Neuronal stem cell (in vitro differentiated cells): ENCODE measurements at regions not wholly inside any gene's neighbourhood (a gene's known extent, or its start where the extent isn't known, plus 50 kb on each side); places are given as distances from the start of the nearest gene placed in this dataset.

Experiments used
- DNase-seq: peaks from one replicate; pipeline ENCODE4 v3.0.0-alpha.2; 2013; ENCODE audit warnings: low spot score
- H2AFZ ChIP-seq: one replicate; pipeline ENCODE4 v1.6.1; 2013; ENCODE audit warnings: mild to moderate bottlenecking, low read length, inconsistent platforms
- H2AK5ac ChIP-seq: 2 replicates; pipeline ENCODE4 v1.6.1; 2013; ENCODE audit warnings: low read depth, mild to moderate bottlenecking, inconsistent platforms, low read length, moderate library complexity, mixed read lengths
- H2BK120ac ChIP-seq: 2 replicates; pipeline ENCODE4 v1.6.1; 2013; ENCODE audit warnings: low read depth, mild to moderate bottlenecking, inconsistent platforms, low read length, moderate library complexity, mixed read lengths
- H2BK12ac ChIP-seq: one replicate; pipeline ENCODE4 v1.6.1; 2013; ENCODE audit warnings: low read length, inconsistent platforms
- H2BK15ac ChIP-seq: 2 replicates; pipeline ENCODE4 v1.6.1; 2013; ENCODE audit warnings: mild to moderate bottlenecking, low read length, inconsistent platforms, mixed read lengths
- H2BK5ac ChIP-seq: one replicate; pipeline ENCODE4 v1.6.1; 2013; ENCODE audit warnings: inconsistent platforms, mild to moderate bottlenecking, low read length, moderate library complexity
- H3K14ac ChIP-seq: one replicate; pipeline ENCODE4 v1.6.1; 2013; ENCODE audit warnings: low read length, inconsistent platforms
- H3K18ac ChIP-seq: 2 replicates; pipeline ENCODE4 v1.6.1; 2013; ENCODE audit warnings: low read length, inconsistent platforms
- H3K23ac ChIP-seq: 2 replicates; pipeline ENCODE4 v1.6.1; 2013; ENCODE audit warnings: low read depth, mild to moderate bottlenecking, mixed read lengths, low read length, inconsistent platforms; ENCODE audit not compliant: poor library complexity
- H3K27ac ChIP-seq: replicated peaks from 3 replicates; pipeline ENCODE4 v1.5.1; 2013; ENCODE audit warnings: low read length, inconsistent platforms
- H3K27me3 ChIP-seq, 3 experiments: 2 replicates each; pipeline ENCODE4 v1.6.1; 2013; ENCODE audit warnings: low read length in 3 of 3, mild to moderate bottlenecking in 2 of 3, inconsistent platforms in 1 of 3, low read depth in 1 of 3, mixed read lengths in 1 of 3, moderate library complexity in 1 of 3; ENCODE audit not compliant: control insufficient read depth in 3 of 3, insufficient read depth in 3 of 3
- H3K36me3 ChIP-seq, 2 donors: replicated peaks in 1 of 2; 2 replicates each; pipeline ENCODE4 v1.6.1; 2013; ENCODE audit warnings: low read length in 2 of 2; ENCODE audit not compliant: control insufficient read depth in 2 of 2, insufficient read depth in 2 of 2
- H3K4ac ChIP-seq: 2 replicates; pipeline ENCODE4 v1.6.1; 2013; ENCODE audit warnings: inconsistent platforms, mild to moderate bottlenecking, low read length, moderate library complexity
- H3K4me1 ChIP-seq, 2 donors: 1 replicate in 1 of 2; 2 replicates in 1 of 2; pipeline ENCODE4 v1.6.1; 2013; ENCODE audit warnings: low read length in 2 of 2, low read depth in 1 of 2; ENCODE audit not compliant: control insufficient read depth in 2 of 2, insufficient read depth in 1 of 2
- H3K4me2 ChIP-seq: one replicate; pipeline ENCODE4 v1.6.1; 2013; ENCODE audit warnings: mild to moderate bottlenecking, low read length, inconsistent platforms; ENCODE audit not compliant: insufficient read depth, poor library complexity, severe bottlenecking
- H3K4me3 ChIP-seq, 2 donors: 2 replicates each; pipeline ENCODE4 v1.5.1; 2013; ENCODE audit warnings: low read length in 2 of 2, mild to moderate bottlenecking in 2 of 2, inconsistent platforms in 1 of 2, moderate library complexity in 1 of 2
- H3K79me1 ChIP-seq: one replicate; pipeline ENCODE4 v1.6.1; 2013; ENCODE audit warnings: low read depth, mild to moderate bottlenecking, inconsistent platforms, low read length, moderate library complexity
- H3K9ac ChIP-seq: one replicate; pipeline ENCODE4 v1.6.1; 2013; ENCODE audit warnings: mild to moderate bottlenecking, low read depth, low read length, inconsistent platforms; ENCODE audit not compliant: poor library complexity
- H3K9me3 ChIP-seq, 2 donors: replicated peaks in 1 of 2; 2 replicates each; pipeline versions ENCODE3 to v1.6.1; 2013; ENCODE audit warnings: low read length in 2 of 2, mild to moderate bottlenecking in 2 of 2, inconsistent platforms in 1 of 2, low read depth in 1 of 2, mixed read lengths in 1 of 2, moderate library complexity in 1 of 2; ENCODE audit not compliant: control insufficient read depth in 2 of 2, insufficient read depth in 1 of 2
- H4K8ac ChIP-seq: one replicate; pipeline ENCODE4 v1.6.1; 2013; ENCODE audit warnings: low read depth, mild to moderate bottlenecking, inconsistent platforms, low read length, moderate library complexity
- H4K91ac ChIP-seq: one replicate; pipeline ENCODE4 v1.6.1; 2013; ENCODE audit warnings: low read length, low read depth, mild to moderate bottlenecking, inconsistent platforms; ENCODE audit not compliant: poor library complexity
- WGBS, 2 donors: extraction: QIAGEN DNeasy Blood & Tissue Kit; methylation state at CpG; one replicate each; pipeline ENCODE4 v1.1.7; 2013; ENCODE audit warnings: missing lambda C conversion rate in 2 of 2, mixed read lengths in 1 of 2; ENCODE audit not compliant: insufficient read length in 2 of 2, insufficient replicate concordance in 1 of 2; ENCODE audit errors: extremely low coverage in 2 of 2; 5-methylcytosine and 5-hydroxymethylcytosine counted together

- H2BK15ac ChIP-seq = no peak overlapping the region
- no peak overlapping the region for H3K4me3 ChIP-seq
- no peaks in the 10 kb centered on the region for H3K36me3 ChIP-seq
- H2BK120ac ChIP-seq = no peak overlapping the region
- H2BK5ac ChIP-seq = no peak overlapping the region
- H3K4ac ChIP-seq = no peak overlapping the region
- no peak overlapping the region for H3K18ac ChIP-seq
- no peak overlapping the region for H2BK12ac ChIP-seq
- no peak overlapping the region for H3K4me2 ChIP-seq
- no peak overlapping the region for H3K23ac ChIP-seq
- DNase-seq = no peak
- no peak overlapping the region for H4K8ac ChIP-seq
- H3K79me1 ChIP-seq = no peaks in the 10 kb centered on the region
- peaks cover 0 to 4% of the 10 kb centered on the region in 2 donors for H3K9me3 ChIP-seq
- no peak overlapping the region for H3K9ac ChIP-seq
- no peak overlapping the region for H2AK5ac ChIP-seq
- WGBS, 2 donors = no CpG with 5 or more reads among the region's 2 CpGs
- no peak overlapping the region for H3K27ac ChIP-seq
- no peaks in the 10 kb centered on the region for H3K27me3 ChIP-seq
- H3K4me1 ChIP-seq = no peaks in the 10 kb centered on the region
- H2AFZ ChIP-seq = no peak overlapping the region
- H3K14ac ChIP-seq = no peak overlapping the region
- H4K91ac ChIP-seq = no peak overlapping the region
These were observed 224.0 kb downstream of the C1orf94 start for GRCh38 chr1:34400675-34401074.

DNA sequence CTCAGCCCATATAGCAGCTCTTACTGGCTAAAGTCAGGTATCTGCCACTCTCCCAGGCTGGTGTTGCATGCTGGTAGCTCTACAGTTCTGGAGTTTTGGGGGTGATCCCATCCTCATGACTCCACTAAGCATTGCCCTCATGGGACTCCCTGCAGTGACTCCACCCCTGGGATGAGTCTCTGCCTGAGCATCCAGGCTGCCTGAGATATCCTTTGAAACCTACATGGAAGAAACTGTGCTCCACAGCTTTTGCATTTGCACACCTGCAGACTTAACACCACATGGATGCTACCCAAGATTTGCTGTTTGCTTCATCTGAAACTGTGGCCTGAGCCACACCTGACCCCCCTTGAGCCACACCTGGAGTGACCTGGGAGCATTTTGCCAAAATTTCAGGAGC is 226.4 kb downstream of the C1orf94 start:
- H3K9me3 ChIP-seq = peaks cover 0 to 4% of the 10 kb centered on the region in 2 donors
- H3K4me3 ChIP-seq = no peak overlapping the region

GRCh38 chr1:34404804-34405203 is 228.1 kb downstream of the C1orf94 start:
- no peak overlapping the region for H3K23ac ChIP-seq
- no peak overlapping the region for H3K4ac ChIP-seq
- no peak overlapping the region for H4K8ac ChIP-seq
- H3K4me1 ChIP-seq = no peaks in the 10 kb centered on the region
- H3K9ac ChIP-seq = no peak overlapping the region
- no peaks in the 10 kb centered on the region for H3K36me3 ChIP-seq
- H2AFZ ChIP-seq = no peak overlapping the region
- no peak overlapping the region for H3K14ac ChIP-seq
- no peak overlapping the region for H3K18ac ChIP-seq
- H2BK5ac ChIP-seq = no peak overlapping the region
- no peak overlapping the region for H2AK5ac ChIP-seq
- H2BK120ac ChIP-seq = no peak overlapping the region
- no peak overlapping the region for H2BK12ac ChIP-seq
- no peak overlapping the region for H3K4me3 ChIP-seq
- H3K27ac ChIP-seq = no peak overlapping the region
- no peak overlapping the region for H2BK15ac ChIP-seq
- H3K27me3 ChIP-seq = no peaks in the 10 kb centered on the region
- no peaks in the 10 kb centered on the region for H3K79me1 ChIP-seq
- peaks cover 0 to 4% of the 10 kb centered on the region in 2 donors for H3K9me3 ChIP-seq
- no peak overlapping the region for H4K91ac ChIP-seq
- H3K4me2 ChIP-seq = no peak overlapping the region
- no peak for DNase-seq

More for the DNA sequence above, 226.4 kb downstream of the C1orf94 start:
- no peak overlapping the region for H3K14ac ChIP-seq
- no peak overlapping the region for H2BK12ac ChIP-seq
- no peak overlapping the region for H2BK120ac ChIP-seq
- no peak overlapping the region for H4K8ac ChIP-seq
- no peak overlapping the region for H3K4ac ChIP-seq
- no peak overlapping the region for H4K91ac ChIP-seq
- H3K79me1 ChIP-seq = no peaks in the 10 kb centered on the region
- no peak overlapping the region for H2BK15ac ChIP-seq
- no peak overlapping the region for H3K18ac ChIP-seq
- H3K36me3 ChIP-seq = no peaks in the 10 kb centered on the region
- DNase-seq = no peak
- no peaks in the 10 kb centered on the region for H3K4me1 ChIP-seq
- no peak overlapping the region for H3K23ac ChIP-seq
- no peak overlapping the region for H3K4me2 ChIP-seq
- H3K9ac ChIP-seq = no peak overlapping the region
- no peak overlapping the region for H2BK5ac ChIP-seq
- H3K27ac ChIP-seq = no peak overlapping the region
- no peak overlapping the region for H2AFZ ChIP-seq
- no peaks in the 10 kb centered on the region for H3K27me3 ChIP-seq
- H2AK5ac ChIP-seq = no peak overlapping the region

GRCh38 chr1:34405266-34405959 is 228.7 kb downstream of the C1orf94 start:
- Histone ChIP-seq H2BK120ac (no peak overlapping the region), H2BK15ac (no peak overlapping the region)
- no CpG with 5 or more reads among the region's 2 CpGs for WGBS, 2 donors

More at GRCh38 chr1:34405266-34405959, 228.7 kb downstream of the C1orf94 start:
- no peaks in the 10 kb centered on the region for H3K79me1 ChIP-seq
- H3K36me3 ChIP-seq = no peaks in the 10 kb centered on the region
- no peak overlapping the region for H3K27ac ChIP-seq
- no peak overlapping the region for H4K91ac ChIP-seq
- peaks cover 0 to 5% (median 0%) of the 10 kb centered on the region in 3 experiments for H3K27me3 ChIP-seq
- no peak overlapping the region for H3K4ac ChIP-seq
- peaks cover 0 to 4% of the 10 kb centered on the region in 2 donors for H3K9me3 ChIP-seq
- no peak overlapping the region for H3K18ac ChIP-seq
- H3K4me2 ChIP-seq = no peak overlapping the region
- no peak overlapping the region for H2AFZ ChIP-seq
- no peaks in the 10 kb centered on the region for H3K4me1 ChIP-seq
- no peak for DNase-seq
- H3K4me3 ChIP-seq = no peak overlapping the region
- no peak overlapping the region for H3K23ac ChIP-seq
- no peak overlapping the region for H2BK12ac ChIP-seq
- no peak overlapping the region for H3K9ac ChIP-seq
- no peak overlapping the region for H2AK5ac ChIP-seq
- no peak overlapping the region for H4K8ac ChIP-seq
- H2BK5ac ChIP-seq = no peak overlapping the region
- H3K14ac ChIP-seq = no peak overlapping the region
